Ishikawa (cell line): ENCODE measurements at regions not wholly inside any gene's neighbourhood (a gene's known extent, or its start where the extent isn't known, plus 50 kb on each side); places are given as distances from the start of the nearest gene placed in this dataset.

Source experiments
- CEBPB ChIP-seq: IDR thresholded peaks from 2 replicates; pipeline ENCODE4 v1.6.1; 2012
- CREB1 ChIP-seq: IDR thresholded peaks from 2 replicates; pipeline ENCODE4 v1.6.1; 2012; ENCODE audit warnings: low read depth
- EGR1 ChIP-seq: IDR thresholded peaks from 2 replicates; pipeline ENCODE4 v1.6.1; 2012
- EP300 ChIP-seq: IDR thresholded peaks from 2 replicates; pipeline ENCODE4 v1.6.1; 2012; ENCODE audit warnings: borderline replicate concordance
- FOXM1 ChIP-seq: IDR thresholded peaks from 2 replicates; pipeline ENCODE4 v1.6.1; 2012; ENCODE audit warnings: low read depth, borderline replicate concordance
- NFIC ChIP-seq: IDR thresholded peaks from 2 replicates; pipeline ENCODE4 v1.6.1; 2012
- RAD21 ChIP-seq: IDR thresholded peaks from 2 replicates; pipeline ENCODE4 v1.6.1; 2012; ENCODE audit warnings: low read depth
- TAF1 ChIP-seq: IDR thresholded peaks from 2 replicates; pipeline ENCODE4 v1.6.1; 2012; ENCODE audit warnings: low read depth, mild to moderate bottlenecking
- TCF12 ChIP-seq: IDR thresholded peaks from 2 replicates; pipeline ENCODE4 v1.6.1; 2012; ENCODE audit warnings: low read depth
- TEAD4 ChIP-seq: IDR thresholded peaks from 2 replicates; pipeline ENCODE4 v1.6.1; 2012
- YY1 ChIP-seq: IDR thresholded peaks from 2 replicates; pipeline ENCODE4 v1.6.1; 2012; ENCODE audit warnings: low read depth
- ZBTB7A ChIP-seq: IDR thresholded peaks from 2 replicates; pipeline ENCODE4 v1.6.1; 2012; ENCODE audit warnings: low read depth
- TF ChIP-seq, protein P1 (sequence below): IDR thresholded peaks from 2 replicates; pipeline ENCODE4 v1.6.1; 2012
- TF ChIP-seq, protein P2 (sequence below): IDR thresholded peaks from 2 replicates; pipeline ENCODE4 v1.6.1; 2012; ENCODE audit warnings: low read depth, mild to moderate bottlenecking
- TF ChIP-seq, protein P3 (sequence below): IDR thresholded peaks from 2 replicates; pipeline ENCODE4 v1.6.1; 2012

DNA sequence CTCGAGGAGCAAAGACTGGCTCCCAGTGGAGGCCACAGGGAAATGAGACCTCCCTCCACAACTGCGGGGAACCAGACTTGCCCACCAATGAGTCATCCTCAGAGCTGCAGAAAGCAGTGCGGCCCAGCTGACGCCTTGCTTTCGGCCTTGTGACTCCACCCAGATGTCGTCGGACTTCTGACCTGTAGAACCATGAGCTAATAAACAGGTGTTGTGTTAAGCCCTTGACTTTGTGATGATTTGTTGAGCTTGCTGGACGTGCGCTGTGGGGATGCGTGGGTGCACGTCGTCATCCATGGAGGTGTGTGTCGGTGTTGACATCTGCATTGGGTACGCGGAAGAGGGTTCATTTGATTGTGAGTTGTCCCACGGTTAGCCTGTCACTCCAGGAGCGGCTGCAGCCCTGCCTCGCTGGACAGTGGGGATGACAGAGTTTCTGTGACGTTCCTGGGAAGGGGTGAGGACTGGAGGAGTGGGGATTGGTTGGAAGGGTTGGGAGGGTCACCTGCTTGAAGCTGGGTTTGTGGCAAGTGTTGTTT lies 154.1 kb downstream of the SH3BP4 start:
- no peak for TF ChIP-seq FOXM1

DNA sequence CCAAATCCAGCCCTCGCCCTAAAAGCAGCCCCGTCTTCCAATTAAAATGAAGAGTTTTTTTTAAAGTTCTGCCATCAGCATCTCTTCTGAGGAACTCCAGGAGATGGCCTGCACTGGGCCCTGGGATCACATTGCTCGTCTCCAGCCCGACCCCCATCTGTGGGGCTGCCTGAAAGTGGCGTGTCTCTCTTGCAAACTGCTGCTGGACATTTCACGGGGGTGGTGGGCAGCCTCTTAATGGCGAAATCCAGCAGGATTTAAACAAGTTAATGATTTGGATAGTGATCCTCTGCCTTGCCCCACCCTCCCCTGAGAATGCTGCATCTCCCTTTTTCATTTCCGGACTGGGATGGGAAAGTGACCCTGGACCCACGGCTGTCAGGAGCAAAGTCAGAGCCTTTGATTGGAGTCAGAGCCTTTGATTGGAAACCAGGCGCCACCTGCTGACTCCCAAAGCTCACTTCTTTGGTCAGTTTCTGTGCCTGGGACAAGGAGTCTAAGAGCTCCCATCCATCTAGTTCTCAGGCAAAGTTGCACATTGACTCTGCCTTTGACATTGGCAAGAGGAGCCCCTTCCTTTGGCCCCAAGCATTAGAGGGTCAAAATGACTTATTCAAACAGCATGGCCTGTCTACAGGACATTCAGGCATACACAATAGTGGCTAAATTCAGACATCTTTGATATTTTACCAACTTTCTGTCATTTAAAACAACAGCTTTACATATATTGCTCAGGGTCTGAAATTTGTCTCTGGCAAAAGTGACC lies 155.2 kb downstream of the SH3BP4 start:
- TF ChIP-seq EP300, result no peak
- TF ChIP-seq TEAD4, result no peak
- TF ChIP-seq, protein P1, sequence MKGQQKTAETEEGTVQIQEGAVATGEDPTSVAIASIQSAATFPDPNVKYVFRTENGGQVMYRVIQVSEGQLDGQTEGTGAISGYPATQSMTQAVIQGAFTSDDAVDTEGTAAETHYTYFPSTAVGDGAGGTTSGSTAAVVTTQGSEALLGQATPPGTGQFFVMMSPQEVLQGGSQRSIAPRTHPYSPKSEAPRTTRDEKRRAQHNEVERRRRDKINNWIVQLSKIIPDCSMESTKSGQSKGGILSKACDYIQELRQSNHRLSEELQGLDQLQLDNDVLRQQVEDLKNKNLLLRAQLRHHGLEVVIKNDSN, result no peak
- peak; percentile 96 for TF ChIP-seq RAD21

DNA sequence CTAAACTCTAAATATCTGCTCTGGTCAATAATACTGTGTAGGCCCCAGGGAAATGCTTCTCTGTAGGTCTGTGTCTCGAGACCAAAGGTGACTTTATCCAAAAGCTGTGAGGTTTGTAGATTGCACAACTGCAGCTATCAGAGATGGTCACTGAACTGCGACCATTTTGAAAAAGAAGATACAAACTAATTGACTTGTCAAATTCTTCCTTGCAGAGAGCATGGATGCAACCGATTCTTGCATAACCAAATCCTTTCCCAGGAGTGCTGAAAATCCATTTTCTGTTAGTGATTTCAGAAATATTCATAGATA lies 155.8 kb downstream of the SH3BP4 start:
- TF ChIP-seq ZBTB7A (no peak), TAF1 (no peak), CEBPB (peak; percentile 61), TCF12 (no peak), YY1 (no peak), CREB1 (no peak)
- TF ChIP-seq, protein P2, sequence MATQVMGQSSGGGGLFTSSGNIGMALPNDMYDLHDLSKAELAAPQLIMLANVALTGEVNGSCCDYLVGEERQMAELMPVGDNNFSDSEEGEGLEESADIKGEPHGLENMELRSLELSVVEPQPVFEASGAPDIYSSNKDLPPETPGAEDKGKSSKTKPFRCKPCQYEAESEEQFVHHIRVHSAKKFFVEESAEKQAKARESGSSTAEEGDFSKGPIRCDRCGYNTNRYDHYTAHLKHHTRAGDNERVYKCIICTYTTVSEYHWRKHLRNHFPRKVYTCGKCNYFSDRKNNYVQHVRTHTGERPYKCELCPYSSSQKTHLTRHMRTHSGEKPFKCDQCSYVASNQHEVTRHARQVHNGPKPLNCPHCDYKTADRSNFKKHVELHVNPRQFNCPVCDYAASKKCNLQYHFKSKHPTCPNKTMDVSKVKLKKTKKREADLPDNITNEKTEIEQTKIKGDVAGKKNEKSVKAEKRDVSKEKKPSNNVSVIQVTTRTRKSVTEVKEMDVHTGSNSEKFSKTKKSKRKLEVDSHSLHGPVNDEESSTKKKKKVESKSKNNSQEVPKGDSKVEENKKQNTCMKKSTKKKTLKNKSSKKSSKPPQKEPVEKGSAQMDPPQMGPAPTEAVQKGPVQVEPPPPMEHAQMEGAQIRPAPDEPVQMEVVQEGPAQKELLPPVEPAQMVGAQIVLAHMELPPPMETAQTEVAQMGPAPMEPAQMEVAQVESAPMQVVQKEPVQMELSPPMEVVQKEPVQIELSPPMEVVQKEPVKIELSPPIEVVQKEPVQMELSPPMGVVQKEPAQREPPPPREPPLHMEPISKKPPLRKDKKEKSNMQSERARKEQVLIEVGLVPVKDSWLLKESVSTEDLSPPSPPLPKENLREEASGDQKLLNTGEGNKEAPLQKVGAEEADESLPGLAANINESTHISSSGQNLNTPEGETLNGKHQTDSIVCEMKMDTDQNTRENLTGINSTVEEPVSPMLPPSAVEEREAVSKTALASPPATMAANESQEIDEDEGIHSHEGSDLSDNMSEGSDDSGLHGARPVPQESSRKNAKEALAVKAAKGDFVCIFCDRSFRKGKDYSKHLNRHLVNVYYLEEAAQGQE, result no peak

DNA sequence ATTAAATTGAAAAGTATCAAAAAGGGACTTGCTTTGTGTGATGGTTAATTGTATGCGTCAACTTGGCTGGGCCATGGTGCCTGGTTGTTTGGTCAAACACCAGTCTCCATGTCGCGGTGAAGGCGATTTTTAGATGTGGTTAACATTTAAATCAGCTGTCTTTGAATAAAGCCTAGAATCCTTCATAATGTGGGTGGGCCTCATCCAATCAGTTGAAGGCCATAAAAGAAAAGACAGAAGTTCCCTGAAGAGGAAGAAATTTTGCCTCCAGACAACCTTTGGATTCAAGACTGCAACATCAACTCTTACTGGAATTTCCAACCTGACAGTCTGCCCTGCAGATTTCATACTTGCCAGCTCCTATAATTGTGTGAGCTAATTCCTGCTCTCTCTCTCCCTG lies 160.5 kb downstream of the SH3BP4 start:
- TF ChIP-seq TCF12 (no peak), TEAD4 (no peak), NFIC (no peak), CEBPB (no peak), RAD21 (no peak), CREB1 (no peak), FOXM1 (no peak), EGR1 (no peak), YY1 (no peak), ZBTB7A (no peak)
- TF ChIP-seq, protein P1, result no peak
- TF ChIP-seq, protein P3, sequence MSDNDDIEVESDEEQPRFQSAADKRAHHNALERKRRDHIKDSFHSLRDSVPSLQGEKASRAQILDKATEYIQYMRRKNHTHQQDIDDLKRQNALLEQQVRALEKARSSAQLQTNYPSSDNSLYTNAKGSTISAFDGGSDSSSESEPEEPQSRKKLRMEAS, result no peak
- TF ChIP-seq, protein P2, result no peak

DNA sequence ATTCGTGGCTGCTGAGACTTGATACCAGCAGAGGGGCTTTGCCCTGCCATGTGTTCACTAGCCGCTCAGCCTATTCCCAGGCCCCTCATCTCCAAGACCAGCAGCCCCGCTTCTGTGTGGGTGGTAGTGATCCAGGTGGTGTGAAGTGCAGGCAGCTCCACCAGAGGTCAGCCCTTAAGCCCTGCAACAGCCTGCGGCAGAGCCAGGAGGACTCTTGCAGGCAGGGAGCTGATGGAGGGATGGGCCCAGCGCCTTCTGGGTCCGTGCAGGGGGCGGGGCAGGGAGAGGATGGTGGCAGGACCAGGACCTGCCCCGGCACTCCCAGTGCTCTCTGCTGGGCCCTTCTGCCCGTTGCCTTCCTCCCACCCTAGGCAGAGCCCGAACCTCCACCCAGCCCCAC lies 162.0 kb downstream of the SH3BP4 start:
- TF ChIP-seq YY1 (no peak), NFIC (no peak), TAF1 (no peak), FOXM1 (no peak), EGR1 (no peak), CREB1 (no peak), TEAD4 (no peak)

DNA sequence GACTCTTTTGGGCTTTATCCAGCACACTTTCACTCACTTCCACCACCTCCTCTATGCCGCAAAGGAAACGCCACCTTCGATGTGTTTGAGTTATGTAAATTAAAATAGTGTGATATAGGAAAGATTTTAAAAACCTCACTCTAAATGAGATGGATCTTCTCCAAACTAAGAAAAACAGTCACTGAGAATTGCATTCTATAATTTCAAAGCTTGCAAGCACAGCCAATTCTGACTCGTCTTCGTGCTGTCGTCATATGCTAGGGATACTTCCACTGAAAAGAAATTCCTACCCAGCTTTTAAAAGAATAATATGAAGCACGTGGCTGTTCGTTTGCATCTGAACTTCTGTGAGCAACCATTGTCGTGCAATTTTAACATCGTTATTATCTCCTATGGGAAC lies 162.5 kb downstream of the SH3BP4 start:
- TF ChIP-seq RAD21 (no peak), YY1 (no peak), TAF1 (no peak), TEAD4 (no peak), EGR1 (no peak), ZBTB7A (no peak), EP300 (no peak), NFIC (no peak), CREB1 (no peak), FOXM1 (no peak), TCF12 (no peak), CEBPB (no peak)
- TF ChIP-seq, protein P1, result no peak
- TF ChIP-seq, protein P3, result no peak
- TF ChIP-seq, protein P2, result no peak
